Stomach (tissue), 8 donors: ENCODE measurements at regions not wholly inside any gene's neighbourhood (a gene's known extent, or its start where the extent isn't known, plus 50 kb on each side); places are given as distances from the start of the nearest gene placed in this dataset.

Experiments used
- DNase-seq, 2 donors: peaks; one replicate each; pipeline versions ENCODE4 v3.0.0 to v3.0.0-alpha.2; 2013 to 2019
- H3K27ac ChIP-seq, 5 donors: fragments of 200-600 bp in 4 of 5; sonication (generic) in 4 of 5; one replicate each; pipeline ENCODE4 v1.5.1; 2013 to 2019; ENCODE audit warnings: mild to moderate bottlenecking in 1 of 5, moderate library complexity in 1 of 5
- H3K27me3 ChIP-seq, 3 donors: fragments of 200-600 bp; sonication (generic); one replicate each; pipeline ENCODE4 v1.5.1; 2017 to 2019; ENCODE audit warnings: mixed run types in 1 of 3
- H3K36me3 ChIP-seq, 4 donors: fragments of 200-600 bp; sonication (generic); 1 replicate in 3 of 4; 2 replicates in 1 of 4; pipeline ENCODE4 v1.5.1; 2016 to 2019
- H3K4me1 ChIP-seq, 4 donors: fragments of 200-600 bp; sonication (generic); one replicate each; pipeline ENCODE4 v1.5.1; 2016 to 2019
- H3K4me3 ChIP-seq, 4 donors: fragments of 200-600 bp; sonication (generic) in 3 of 4; one replicate each; pipeline ENCODE4 v1.5.1; 2016 to 2019; ENCODE audit warnings: mild to moderate bottlenecking in 1 of 4
- H3K9me3 ChIP-seq, 4 donors: fragments of 200-600 bp; sonication (generic); one replicate each; pipeline ENCODE4 v1.5.1; 2016 to 2019
- CTCF ChIP-seq, 7 experiments: fragments of 450-650 bp in 4 of 7; fragments of 200-600 bp in 3 of 7; sonication (generic) in 3 of 7; IDR thresholded peaks; one replicate each; pipeline ENCODE4 v1.5.1; 2016 to 2019; ENCODE audit warnings: antibody characterized with exemption in 7 of 7, control low read depth in 2 of 7, mild to moderate bottlenecking in 1 of 7
- EP300 ChIP-seq: sonication (generic); formaldehyde crosslinking; IDR thresholded peaks from one replicate; pipeline ENCODE4 v1.6.1; 2017; ENCODE audit warnings: antibody characterized with exemption
- POLR2A ChIP-seq, 4 donors: fragments of 450-650 bp; IDR thresholded peaks; one replicate each; pipeline ENCODE4 v1.6.1; 2016; ENCODE audit warnings: antibody characterized with exemption in 4 of 4, control low read depth in 2 of 4, mild to moderate bottlenecking in 1 of 4, moderate library complexity in 1 of 4
- POLR2AphosphoS5 ChIP-seq, 3 donors: sonication (generic); formaldehyde crosslinking; IDR thresholded peaks; one replicate each; pipeline ENCODE4 v1.6.1; 2016; ENCODE audit warnings: antibody characterized with exemption in 3 of 3
- WGBS, 5 donors: extraction: QIAGEN DNeasy Blood & Tissue Kit in 3 of 5; methylation state at CpG; one replicate each; pipeline versions ENCODE4 v1.1.5 to v1.1.7; 2013 to 2018; 5-methylcytosine and 5-hydroxymethylcytosine counted together
- intact Hi-C: fragments of 100-400 bp; cut with DNase I; formaldehyde crosslinking; loops from one replicate; pipeline ENCODE4 v1.15.1; 2023; ENCODE audit warnings: low total_unique reads
- donor health status: healthy with polysubstance abuse.
- donor health status: Bipolar disorder and iron deficiency.
- donor health status: healthy.

GRCh38 chr14:61212546-61212945 lies 68.6 kb downstream of the TMEM30B start:
- 83 to 100% (median 90%) methylated on average over 1 of the region's 1 CpG for WGBS, 5 donors
- intact Hi-C loops = no loop called here

GRCh38 chr14:61211476-61212255 lies 69.5 kb downstream of the TMEM30B start:
- intact Hi-C loops = no loop called here
- H3K4me1 ChIP-seq = no peaks in the 10 kb centered on the region
- H3K27ac ChIP-seq = no peak overlapping the region
- peak in 1 of 2 donors; percentile 35 for DNase-seq
- H3K27me3 ChIP-seq = no peaks in the 10 kb centered on the region
- H3K9me3 ChIP-seq = no peaks in the 10 kb centered on the region
- H3K36me3 ChIP-seq = no peaks in the 10 kb centered on the region
- H3K4me3 ChIP-seq = no peak overlapping the region
- TF ChIP-seq POLR2A (IDR thresholded peaks at IDR 0.05) (no peak), EP300 (no peak), CTCF (IDR thresholded peaks at IDR 0.05) (no peak), POLR2AphosphoS5 (IDR thresholded peaks at IDR 0.05) (no peak)
- 67 to 79% (median 76%) methylated on average over 9 of the region's 9 CpGs for WGBS, 5 donors

More at GRCh38 chr14:61212546-61212945, 68.6 kb downstream of the TMEM30B start:
- Histone ChIP-seq H3K9me3 (no peaks in the 10 kb centered on the region), H3K27me3 (no peaks in the 10 kb centered on the region), H3K4me3 (no peak overlapping the region), H3K36me3 (no peaks in the 10 kb centered on the region), H3K4me1 (no peaks in the 10 kb centered on the region), H3K27ac (no peak overlapping the region)
- no peak for DNase-seq
- TF ChIP-seq POLR2A (IDR thresholded peaks at IDR 0.05) = no peak
- TF ChIP-seq CTCF (IDR thresholded peaks at IDR 0.05) = no peak
- TF ChIP-seq EP300 = no peak
- TF ChIP-seq POLR2AphosphoS5 (IDR thresholded peaks at IDR 0.05) = no peak

GRCh38 chr14:61203081-61203753 lies 77.9 kb downstream of the TMEM30B start:
- intact Hi-C loops = no loop called here
- peaks cover 0 to 11% (median 0%) of the 10 kb centered on the region in 3 donors for H3K27me3 ChIP-seq
- no peaks in the 10 kb centered on the region for H3K4me1 ChIP-seq
- no peak overlapping the region for H3K4me3 ChIP-seq
- WGBS, 5 donors = 67 to 77% (median 74%) methylated on average over 10 of the region's 10 CpGs
- no peak for TF ChIP-seq CTCF (IDR thresholded peaks at IDR 0.05)
- no peak for TF ChIP-seq POLR2A (IDR thresholded peaks at IDR 0.05)
- TF ChIP-seq POLR2AphosphoS5 (IDR thresholded peaks at IDR 0.05) = no peak
- TF ChIP-seq EP300 = no peak
- H3K9me3 ChIP-seq = no peaks in the 10 kb centered on the region
- DNase-seq = no peak
- H3K36me3 ChIP-seq = no peaks in the 10 kb centered on the region
- H3K27ac ChIP-seq = no peak overlapping the region

- Histone ChIP-seq H3K36me3 (no peaks in the 10 kb centered on the region), H3K4me3 (no peak overlapping the region), H3K9me3 (no peaks in the 10 kb centered on the region), H3K27me3 (peaks cover 0 to 11% (median 0%) of the 10 kb centered on the region in 3 donors), H3K27ac (no peak overlapping the region), H3K4me1 (no peaks in the 10 kb centered on the region)
- 82 to 91% (median 85%) methylated on average over 3 of the region's 3 CpGs for WGBS, 5 donors
- DNase-seq = no peak
- intact Hi-C loops = no loop called here
- TF ChIP-seq EP300 (no peak), CTCF (IDR thresholded peaks at IDR 0.05) (no peak), POLR2AphosphoS5 (IDR thresholded peaks at IDR 0.05) (no peak), POLR2A (IDR thresholded peaks at IDR 0.05) (no peak)
These were observed 79.0 kb downstream of the TMEM30B start for GRCh38 chr14:61202124-61202523.
